Stomach (tissue), 4 donors: ENCODE measurements at regions not wholly inside any gene's neighbourhood (a gene's known extent, or its start where the extent isn't known, plus 50 kb on each side); places are given as distances from the start of the nearest gene placed in this dataset.

Source experiments
- CTCF ChIP-seq, 7 experiments: fragments of 450-650 bp in 4 of 7; fragments of 200-600 bp in 3 of 7; sonication (generic) in 3 of 7; IDR thresholded peaks; one replicate each; pipeline ENCODE4 v1.5.1; 2016 to 2019; ENCODE audit warnings: antibody characterized with exemption in 7 of 7, control low read depth in 2 of 7, mild to moderate bottlenecking in 1 of 7
- EP300 ChIP-seq: sonication (generic); formaldehyde crosslinking; IDR thresholded peaks from one replicate; pipeline ENCODE4 v1.6.1; 2017; ENCODE audit warnings: antibody characterized with exemption
- POLR2A ChIP-seq, 4 donors: fragments of 450-650 bp; IDR thresholded peaks; one replicate each; pipeline ENCODE4 v1.6.1; 2016; ENCODE audit warnings: antibody characterized with exemption in 4 of 4, control low read depth in 2 of 4, mild to moderate bottlenecking in 1 of 4, moderate library complexity in 1 of 4
- POLR2AphosphoS5 ChIP-seq, 3 donors: sonication (generic); formaldehyde crosslinking; IDR thresholded peaks; one replicate each; pipeline ENCODE4 v1.6.1; 2016; ENCODE audit warnings: antibody characterized with exemption in 3 of 3

- TF ChIP-seq POLR2A (IDR thresholded peaks at IDR 0.05) (no peak), CTCF (IDR thresholded peaks at IDR 0.05) (no peak), EP300 (no peak), POLR2AphosphoS5 (IDR thresholded peaks at IDR 0.05) (no peak)
Observed at GRCh38 chr2:57598551-57598950, 448.1 kb upstream of the VRK2 start.
